NCI-H1105 (cell line): ENCODE measurements at regions not wholly inside any gene's neighbourhood (a gene's known extent, or its start where the extent isn't known, plus 50 kb on each side); places are given as distances from the start of the nearest gene placed in this dataset.
"Not testable (repeated sequence)": the region's sequence is repeated elsewhere in the genome, so short reads cannot be mapped to it uniquely, and the experiment has no call there.

ENCODE experiments used
- DNase-seq: peaks from one replicate; lab custom pipeline; 2025; lab: John Stamatoyannopoulos, UW

GRCh38 chr10:25076506-25077177, 60.2 kb downstream of the THNSL1 start:
- no peak for DNase-seq

GRCh38 chr10:25078658-25079431, 62.4 kb downstream of the THNSL1 start:
- DNase-seq = no peak

- peak; percentile 52 for DNase-seq
Measured at GRCh38 chr10:25080880-25081581, 64.6 kb downstream of the THNSL1 start.

- DNase-seq = no peak
Measured at GRCh38 chr10:25082276-25083204, 66.1 kb downstream of the THNSL1 start.

GRCh38 chr10:25083546-25084111, 67.2 kb downstream of the THNSL1 start:
- no peak for DNase-seq

GRCh38 chr10:25084447-25084846, 68.0 kb downstream of the THNSL1 start:
- DNase-seq = no peak

GRCh38 chr10:25094590-25094989, 78.2 kb downstream of the THNSL1 start:
- no peak for DNase-seq

GRCh38 chr10:25097669-25098411, 77.0 kb upstream of the GPR158 start:
- DNase-seq = no peak

GRCh38 chr10:25100141-25100540, 74.7 kb upstream of the GPR158 start:
- no peak for DNase-seq

- DNase-seq = no peak
Measured at GRCh38 chr10:25101461-25102146, 73.2 kb upstream of the GPR158 start.

- DNase-seq = no peak
Measured at GRCh38 chr10:25102147-25102822, 72.5 kb upstream of the GPR158 start.

- DNase-seq = no peak
Measured at GRCh38 chr10:25103703-25104102, 71.1 kb upstream of the GPR158 start.

GRCh38 chr10:25104441-25104840, 70.4 kb upstream of the GPR158 start:
- no peak for DNase-seq

GRCh38 chr10:25105262-25105661, 69.5 kb upstream of the GPR158 start:
- no peak for DNase-seq

GRCh38 chr10:25105743-25106260, 69.0 kb upstream of the GPR158 start:
- DNase-seq = no peak

- no peak for DNase-seq
Measured at GRCh38 chr10:25107756-25108155, 67.0 kb upstream of the GPR158 start.

- DNase-seq = not testable (repeated sequence)
Measured at GRCh38 chr10:25109896-25110295, 64.9 kb upstream of the GPR158 start.

- no peak for DNase-seq
Measured at GRCh38 chr10:25112016-25112415, 62.8 kb upstream of the GPR158 start.
